Liver (tissue), 8 donors: ENCODE measurements at regions not wholly inside any gene's neighbourhood (a gene's known extent, or its start where the extent isn't known, plus 50 kb on each side); places are given as distances from the start of the nearest gene placed in this dataset.

ENCODE experiments used
- DNase-seq: peaks from one replicate; pipeline ENCODE4 v3.0.0-alpha.2; 2017; ENCODE audit warnings: low spot score
- H3K27ac ChIP-seq, 2 donors: one replicate each; pipeline ENCODE4 v1.7.0; 2013; ENCODE audit warnings: inconsistent platforms in 2 of 2, low read length in 2 of 2, control low read depth in 1 of 2, low read depth in 1 of 2, mild to moderate bottlenecking in 1 of 2
- H3K27me3 ChIP-seq, 4 donors: one replicate each; pipeline versions ENCODE4 v1.6.1 to v1.7.0; 2013; ENCODE audit warnings: low read length in 3 of 4, inconsistent platforms in 1 of 4, mild to moderate bottlenecking in 1 of 4, moderate library complexity in 1 of 4; ENCODE audit not compliant: control insufficient read depth in 4 of 4, insufficient read depth in 4 of 4
- H3K36me3 ChIP-seq, 4 donors: one replicate each; pipeline versions ENCODE4 v1.6.1 to v1.7.0; 2013; ENCODE audit warnings: low read length in 3 of 4, mild to moderate bottlenecking in 3 of 4, low read depth in 1 of 4, moderate library complexity in 1 of 4; ENCODE audit not compliant: control insufficient read depth in 4 of 4, insufficient read depth in 3 of 4
- H3K4me1 ChIP-seq, 4 donors: one replicate each; pipeline versions ENCODE4 v1.6.1 to v1.7.0; 2013; ENCODE audit warnings: low read length in 3 of 4, mild to moderate bottlenecking in 3 of 4, moderate library complexity in 1 of 4; ENCODE audit not compliant: control insufficient read depth in 4 of 4, insufficient read depth in 4 of 4
- H3K4me3 ChIP-seq, 3 donors: one replicate each; pipeline versions ENCODE4 v1.6.1 to v1.7.0; 2013; ENCODE audit warnings: low read length in 3 of 3, control low read depth in 1 of 3, low read depth in 1 of 3, mild to moderate bottlenecking in 1 of 3
- H3K9ac ChIP-seq, 2 donors: one replicate each; pipeline ENCODE4 v1.7.0; 2013; ENCODE audit warnings: low read length in 2 of 2, mild to moderate bottlenecking in 2 of 2, moderate library complexity in 2 of 2, control low read depth in 1 of 2, low read depth in 1 of 2
- H3K9me3 ChIP-seq, 4 donors: one replicate each; pipeline versions ENCODE4 v1.6.1 to v1.7.0; 2013; ENCODE audit warnings: low read length in 3 of 4; ENCODE audit not compliant: control insufficient read depth in 4 of 4
- ATF3 ChIP-seq: IDR thresholded peaks from 2 replicates; pipeline ENCODE4 v1.6.1; 2016; ENCODE audit warnings: antibody characterized with exemption
- EGR1 ChIP-seq, 2 donors: IDR thresholded peaks; 2 replicates each; pipeline ENCODE4 v1.6.1; 2016 to 2018; ENCODE audit warnings: antibody characterized with exemption in 2 of 2, low read depth in 2 of 2
- FOXA1 ChIP-seq: IDR thresholded peaks from 2 replicates; pipeline ENCODE4 v1.6.1; 2016; ENCODE audit warnings: antibody characterized with exemption
- FOXA2 ChIP-seq: IDR thresholded peaks from 2 replicates; pipeline ENCODE4 v1.6.1; 2016; ENCODE audit warnings: antibody characterized with exemption
- GABPA ChIP-seq, 2 donors: IDR thresholded peaks in 1 of 2; conservative IDR thresholded peaks in 1 of 2; 2 replicates each; pipeline ENCODE4 v1.6.1; 2016; ENCODE audit warnings: antibody characterized with exemption in 2 of 2, mild to moderate bottlenecking in 1 of 2, moderate library complexity in 1 of 2
- HNF4A ChIP-seq, 2 donors: conservative IDR thresholded peaks; 2 replicates each; pipeline ENCODE4 v1.6.1; 2016; ENCODE audit warnings: antibody characterized with exemption in 2 of 2, mild to moderate bottlenecking in 2 of 2
- HNF4G ChIP-seq: IDR thresholded peaks from 2 replicates; pipeline ENCODE4 v1.6.1; 2016; ENCODE audit warnings: antibody characterized with exemption
- JUND ChIP-seq, 2 donors: IDR thresholded peaks; 2 replicates each; pipeline ENCODE4 v1.6.1; 2016; ENCODE audit warnings: antibody characterized with exemption in 2 of 2
- MAX ChIP-seq: IDR thresholded peaks from 2 replicates; pipeline ENCODE4 v1.6.1; 2016; ENCODE audit warnings: antibody characterized with exemption
- NR2F2 ChIP-seq: IDR thresholded peaks from 2 replicates; pipeline ENCODE4 v1.6.1; 2016; ENCODE audit warnings: antibody characterized with exemption
- RAD21 ChIP-seq, 2 donors: IDR thresholded peaks; 2 replicates each; pipeline ENCODE4 v1.6.1; 2016; ENCODE audit warnings: antibody characterized with exemption in 2 of 2, mild to moderate bottlenecking in 2 of 2
- REST ChIP-seq: IDR thresholded peaks from 2 replicates; pipeline ENCODE4 v1.6.1; 2016; ENCODE audit warnings: antibody characterized with exemption, mild to moderate bottlenecking
- RXRA ChIP-seq, 2 donors: IDR thresholded peaks; 2 replicates each; pipeline ENCODE4 v1.6.1; 2017 to 2018; ENCODE audit warnings: antibody characterized with exemption in 2 of 2, mild to moderate bottlenecking in 1 of 2
- SP1 ChIP-seq: IDR thresholded peaks from 2 replicates; pipeline ENCODE4 v1.6.1; 2018; ENCODE audit warnings: antibody characterized with exemption, mild to moderate bottlenecking
- TAF1 ChIP-seq: conservative IDR thresholded peaks from 2 replicates; pipeline ENCODE4 v1.6.1; 2016; ENCODE audit warnings: antibody characterized with exemption, mild to moderate bottlenecking
- YY1 ChIP-seq: IDR thresholded peaks from 2 replicates; pipeline ENCODE4 v1.6.1; 2016; ENCODE audit warnings: antibody characterized with exemption, mild to moderate bottlenecking
- WGBS: extraction: QIAGEN DNeasy Blood & Tissue Kit; methylation state at CpG from one replicate; pipeline ENCODE4 v1.1.7; 2013; 5-methylcytosine and 5-hydroxymethylcytosine counted together
- TF ChIP-seq, protein P1 (sequence below): fragments of 150-350 bp; IDR thresholded peaks from 2 replicates; pipeline ENCODE4 v1.5.1; 2017; ENCODE audit warnings: improper control_type of control experiment, low read depth, low read length; ENCODE audit not compliant: missing input control
- TF ChIP-seq, protein P2 (sequence below): IDR thresholded peaks from 2 replicates; pipeline ENCODE4 v1.6.1; 2016; ENCODE audit warnings: antibody characterized with exemption
- donor health status: healthy.
- donor health status: healthy.
- donor health status: healthy.
- donor health status: healthy.
- donor health status: healthy.

- Histone ChIP-seq H3K27me3 (no peaks in the 10 kb centered on the region), H3K9ac (no peak overlapping the region), H3K4me1 (no peaks in the 10 kb centered on the region), H3K9me3 (peaks cover 0 to under 1% (median 0%) of the 10 kb centered on the region in 4 donors), H3K36me3 (no peaks in the 10 kb centered on the region), H3K27ac (no peak overlapping the region), H3K4me3 (no peak overlapping the region)
- 78% methylated on average over 4 of the region's 4 CpGs for WGBS
- TF ChIP-seq HNF4G = no peak
- no peak for TF ChIP-seq NR2F2
- no peak for TF ChIP-seq JUND (IDR thresholded peaks at IDR 0.05)
- no peak for TF ChIP-seq MAX
- no peak for TF ChIP-seq FOXA2
- TF ChIP-seq FOXA1 = no peak
- TF ChIP-seq RAD21 (IDR thresholded peaks at IDR 0.05) = no peak
- no peak for TF ChIP-seq SP1
- no peak for TF ChIP-seq REST
- DNase-seq = no peak
These were observed 1039.2 kb downstream of the AGBL1 start for GRCh38 chr15:87118846-87119245.

- Histone ChIP-seq H3K4me1 (no peaks in the 10 kb centered on the region), H3K9ac (no peak overlapping the region), H3K27me3 (no peaks in the 10 kb centered on the region), H3K9me3 (no peaks in the 10 kb centered on the region), H3K36me3 (no peaks in the 10 kb centered on the region), H3K27ac (no peak overlapping the region), H3K4me3 (no peak overlapping the region)
- TF ChIP-seq, protein P1, sequence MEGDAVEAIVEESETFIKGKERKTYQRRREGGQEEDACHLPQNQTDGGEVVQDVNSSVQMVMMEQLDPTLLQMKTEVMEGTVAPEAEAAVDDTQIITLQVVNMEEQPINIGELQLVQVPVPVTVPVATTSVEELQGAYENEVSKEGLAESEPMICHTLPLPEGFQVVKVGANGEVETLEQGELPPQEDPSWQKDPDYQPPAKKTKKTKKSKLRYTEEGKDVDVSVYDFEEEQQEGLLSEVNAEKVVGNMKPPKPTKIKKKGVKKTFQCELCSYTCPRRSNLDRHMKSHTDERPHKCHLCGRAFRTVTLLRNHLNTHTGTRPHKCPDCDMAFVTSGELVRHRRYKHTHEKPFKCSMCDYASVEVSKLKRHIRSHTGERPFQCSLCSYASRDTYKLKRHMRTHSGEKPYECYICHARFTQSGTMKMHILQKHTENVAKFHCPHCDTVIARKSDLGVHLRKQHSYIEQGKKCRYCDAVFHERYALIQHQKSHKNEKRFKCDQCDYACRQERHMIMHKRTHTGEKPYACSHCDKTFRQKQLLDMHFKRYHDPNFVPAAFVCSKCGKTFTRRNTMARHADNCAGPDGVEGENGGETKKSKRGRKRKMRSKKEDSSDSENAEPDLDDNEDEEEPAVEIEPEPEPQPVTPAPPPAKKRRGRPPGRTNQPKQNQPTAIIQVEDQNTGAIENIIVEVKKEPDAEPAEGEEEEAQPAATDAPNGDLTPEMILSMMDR = no peak
- TF ChIP-seq FOXA2 = no peak
- TF ChIP-seq RAD21 (IDR thresholded peaks at IDR 0.05) = no peak
- TF ChIP-seq TAF1 = no peak
- no peak for TF ChIP-seq GABPA (IDR thresholded peaks at IDR 0.05 in 1 of 2, conservative IDR thresholded peaks at IDR 0.05 in 1 of 2)
- TF ChIP-seq NR2F2 = no peak
- TF ChIP-seq, protein P2, sequence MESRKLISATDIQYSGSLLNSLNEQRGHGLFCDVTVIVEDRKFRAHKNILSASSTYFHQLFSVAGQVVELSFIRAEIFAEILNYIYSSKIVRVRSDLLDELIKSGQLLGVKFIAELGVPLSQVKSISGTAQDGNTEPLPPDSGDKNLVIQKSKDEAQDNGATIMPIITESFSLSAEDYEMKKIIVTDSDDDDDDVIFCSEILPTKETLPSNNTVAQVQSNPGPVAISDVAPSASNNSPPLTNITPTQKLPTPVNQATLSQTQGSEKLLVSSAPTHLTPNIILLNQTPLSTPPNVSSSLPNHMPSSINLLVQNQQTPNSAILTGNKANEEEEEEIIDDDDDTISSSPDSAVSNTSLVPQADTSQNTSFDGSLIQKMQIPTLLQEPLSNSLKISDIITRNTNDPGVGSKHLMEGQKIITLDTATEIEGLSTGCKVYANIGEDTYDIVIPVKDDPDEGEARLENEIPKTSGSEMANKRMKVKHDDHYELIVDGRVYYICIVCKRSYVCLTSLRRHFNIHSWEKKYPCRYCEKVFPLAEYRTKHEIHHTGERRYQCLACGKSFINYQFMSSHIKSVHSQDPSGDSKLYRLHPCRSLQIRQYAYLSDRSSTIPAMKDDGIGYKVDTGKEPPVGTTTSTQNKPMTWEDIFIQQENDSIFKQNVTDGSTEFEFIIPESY = no peak
- no peak for TF ChIP-seq SP1
- TF ChIP-seq REST = no peak
- no peak for TF ChIP-seq ATF3
- no peak for TF ChIP-seq JUND (IDR thresholded peaks at IDR 0.05)
- no peak for TF ChIP-seq YY1
- no peak for TF ChIP-seq FOXA1
- no peak for TF ChIP-seq HNF4A (conservative IDR thresholded peaks at IDR 0.05)
- no peak for TF ChIP-seq RXRA (IDR thresholded peaks at IDR 0.05)
- no peak for TF ChIP-seq HNF4G
- no peak for TF ChIP-seq MAX
- no peak for TF ChIP-seq EGR1 (IDR thresholded peaks at IDR 0.05; ENCODE audit: low read depth in 2 of 2)
- WGBS = 58% methylated on average over 3 of the region's 3 CpGs
- no peak for DNase-seq
These were observed 1038.8 kb downstream of the AGBL1 start for GRCh38 chr15:87118435-87118834.
